Fibroblast of lung (primary cell): ENCODE measurements at regions not wholly inside any gene's neighbourhood (a gene's known extent, or its start where the extent isn't known, plus 50 kb on each side); places are given as distances from the start of the nearest gene placed in this dataset.

Experiments
- DNase-seq, 2 donors: peaks; one replicate each; pipeline versions ENCODE4 v3.0.0 to v3.0.0-alpha.2; 2010; ENCODE audit warnings: low read depth in 2 of 2
- H2AFZ ChIP-seq: 2 replicates; pipeline ENCODE4 v1.5.1; 2012; ENCODE audit warnings: low read length, control low read depth, inconsistent platforms
- H3K27ac ChIP-seq: 2 replicates; pipeline ENCODE4 v1.5.1; 2011; ENCODE audit warnings: low read length, control low read depth; ENCODE audit not compliant: insufficient read depth
- H3K27me3 ChIP-seq: 2 replicates; pipeline ENCODE4 v1.5.1; 2011; ENCODE audit warnings: mild to moderate bottlenecking, low read length; ENCODE audit not compliant: control insufficient read depth, insufficient read depth
- H3K36me3 ChIP-seq: 2 replicates; pipeline ENCODE4 v1.5.1; 2011; ENCODE audit warnings: low read length; ENCODE audit not compliant: control insufficient read depth, insufficient read depth
- H3K4me1 ChIP-seq: 2 replicates; pipeline ENCODE4 v1.5.1; 2011; ENCODE audit warnings: low read length; ENCODE audit not compliant: control insufficient read depth, insufficient read depth; ENCODE audit errors: extremely low read depth
- H3K4me2 ChIP-seq: 2 replicates; pipeline ENCODE4 v1.5.1; 2011; ENCODE audit warnings: low read length, control low read depth; ENCODE audit not compliant: insufficient read depth; ENCODE audit errors: extremely low read depth
- H3K4me3 ChIP-seq, 4 experiments: fragments of 200-600 bp in 1 of 4; sonication (generic) in 1 of 4; replicated peaks in 1 of 4; 2 replicates each; pipeline ENCODE4 v1.5.1; 2011 to 2016; ENCODE audit warnings: low read length in 4 of 4, low read depth in 3 of 4, mild to moderate bottlenecking in 3 of 4, control low read depth in 2 of 4, inconsistent platforms in 1 of 4, mixed read lengths in 1 of 4; ENCODE audit not compliant: insufficient read depth in 1 of 4; ENCODE audit errors: control extremely low read depth in 1 of 4
- H3K79me2 ChIP-seq: 2 replicates; pipeline ENCODE4 v1.5.1; 2012; ENCODE audit warnings: mild to moderate bottlenecking, low read length, inconsistent platforms; ENCODE audit not compliant: control insufficient read depth, insufficient read depth
- H3K9ac ChIP-seq: 2 replicates; pipeline ENCODE4 v1.5.1; 2011; ENCODE audit warnings: mild to moderate bottlenecking, low read length, control low read depth; ENCODE audit not compliant: insufficient read depth
- H3K9me3 ChIP-seq: 2 replicates; pipeline ENCODE4 v1.5.1; 2012; ENCODE audit warnings: low read depth, low read length; ENCODE audit not compliant: control insufficient read depth, insufficient read depth
- H4K20me1 ChIP-seq: 2 replicates; pipeline ENCODE4 v1.5.1; 2011; ENCODE audit warnings: low read length; ENCODE audit not compliant: control insufficient read depth, insufficient read depth; ENCODE audit errors: extremely low read depth
- EZH2 ChIP-seq: IDR thresholded peaks from 2 replicates; pipeline ENCODE4 v1.5.1; 2012; ENCODE audit warnings: low read length, control low read depth, mild to moderate bottlenecking; ENCODE audit errors: missing control alignments
- TF ChIP-seq, protein P1 (sequence below), 2 donors: IDR thresholded peaks in 1 of 2; conservative IDR thresholded peaks in 1 of 2; 1 replicate in 1 of 2; 2 replicates in 1 of 2; pipeline ENCODE4 v1.5.1; 2011 to 2012; ENCODE audit warnings: low read length in 2 of 2, control low read depth in 1 of 2, inconsistent platforms in 1 of 2, low read depth in 1 of 2, mild to moderate bottlenecking in 1 of 2

DNA sequence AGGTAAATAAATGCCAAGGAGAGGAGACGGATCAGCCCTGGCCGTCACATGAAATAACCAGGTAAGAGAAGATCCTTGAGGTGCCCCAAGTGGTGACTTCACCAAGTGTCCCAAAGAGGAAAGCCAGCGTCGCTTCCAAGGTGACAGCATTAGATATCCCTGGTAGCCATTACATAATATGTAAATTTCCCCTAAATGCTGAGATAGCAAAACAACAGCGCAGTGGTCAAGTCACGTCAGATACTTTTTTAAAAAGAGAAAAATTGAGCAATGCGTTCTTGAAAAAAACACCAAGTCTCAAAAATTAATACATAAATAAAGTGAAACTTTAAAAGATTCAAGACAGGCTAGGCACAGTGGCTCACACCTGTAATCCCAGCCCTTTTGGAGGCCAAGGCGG is 100.2 kb downstream of the HTR5A start:
- Histone ChIP-seq H4K20me1 (no peaks in the 10 kb centered on the region), H3K9me3 (no peaks in the 10 kb centered on the region), H3K27ac (no peak overlapping the region), H3K9ac (no peak overlapping the region), H3K36me3 (no peaks in the 10 kb centered on the region), H2AFZ (no peak overlapping the region), H3K4me3 (no peak overlapping the region), H3K79me2 (no peaks in the 10 kb centered on the region), H3K27me3 (no peaks in the 10 kb centered on the region), H3K4me1 (no peaks in the 10 kb centered on the region), H3K4me2 (no peak overlapping the region)
- no peak for DNase-seq
- no peak for TF ChIP-seq EZH2
- TF ChIP-seq, protein P1, sequence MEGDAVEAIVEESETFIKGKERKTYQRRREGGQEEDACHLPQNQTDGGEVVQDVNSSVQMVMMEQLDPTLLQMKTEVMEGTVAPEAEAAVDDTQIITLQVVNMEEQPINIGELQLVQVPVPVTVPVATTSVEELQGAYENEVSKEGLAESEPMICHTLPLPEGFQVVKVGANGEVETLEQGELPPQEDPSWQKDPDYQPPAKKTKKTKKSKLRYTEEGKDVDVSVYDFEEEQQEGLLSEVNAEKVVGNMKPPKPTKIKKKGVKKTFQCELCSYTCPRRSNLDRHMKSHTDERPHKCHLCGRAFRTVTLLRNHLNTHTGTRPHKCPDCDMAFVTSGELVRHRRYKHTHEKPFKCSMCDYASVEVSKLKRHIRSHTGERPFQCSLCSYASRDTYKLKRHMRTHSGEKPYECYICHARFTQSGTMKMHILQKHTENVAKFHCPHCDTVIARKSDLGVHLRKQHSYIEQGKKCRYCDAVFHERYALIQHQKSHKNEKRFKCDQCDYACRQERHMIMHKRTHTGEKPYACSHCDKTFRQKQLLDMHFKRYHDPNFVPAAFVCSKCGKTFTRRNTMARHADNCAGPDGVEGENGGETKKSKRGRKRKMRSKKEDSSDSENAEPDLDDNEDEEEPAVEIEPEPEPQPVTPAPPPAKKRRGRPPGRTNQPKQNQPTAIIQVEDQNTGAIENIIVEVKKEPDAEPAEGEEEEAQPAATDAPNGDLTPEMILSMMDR (conservative IDR thresholded peaks at IDR 0.05 in 1 of 2, IDR thresholded peaks at IDR 0.05 in 1 of 2; ENCODE audit: low read depth in 1 of 2, low read length in 2 of 2): no peak

DNA sequence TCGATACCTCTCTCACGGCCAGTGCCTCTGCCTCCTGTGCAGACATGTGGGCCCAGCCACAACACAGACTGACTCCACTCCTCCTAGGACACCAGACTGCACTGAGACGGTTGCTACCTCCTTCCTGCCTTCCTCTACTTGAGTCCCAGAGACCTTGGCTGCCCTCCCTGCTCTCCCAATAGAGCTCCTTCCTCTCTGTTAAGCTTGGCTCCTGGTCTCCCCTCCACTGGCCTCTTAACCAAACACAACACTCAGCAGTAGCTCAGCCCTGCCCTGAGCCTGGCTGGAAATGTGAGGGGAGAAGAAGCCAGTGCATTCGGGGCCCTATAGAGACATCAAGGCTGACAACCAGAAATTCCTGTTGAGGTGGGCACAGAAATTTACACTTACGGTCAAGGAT is 102.0 kb downstream of the HTR5A start:
- no peak overlapping the region for H3K4me3 ChIP-seq
- no peaks in the 10 kb centered on the region for H3K4me1 ChIP-seq
- H2AFZ ChIP-seq: no peak overlapping the region
- H3K27ac ChIP-seq: no peak overlapping the region
- no peaks in the 10 kb centered on the region for H3K9me3 ChIP-seq
- no peaks in the 10 kb centered on the region for H4K20me1 ChIP-seq
- no peaks in the 10 kb centered on the region for H3K27me3 ChIP-seq
- no peak for TF ChIP-seq EZH2
- TF ChIP-seq, protein P1 (conservative IDR thresholded peaks at IDR 0.05 in 1 of 2, IDR thresholded peaks at IDR 0.05 in 1 of 2; ENCODE audit: low read depth in 1 of 2, low read length in 2 of 2): no peak
- DNase-seq: no peak
- no peaks in the 10 kb centered on the region for H3K79me2 ChIP-seq
- no peak overlapping the region for H3K4me2 ChIP-seq
- H3K36me3 ChIP-seq: no peaks in the 10 kb centered on the region
- H3K9ac ChIP-seq: no peak overlapping the region

DNA sequence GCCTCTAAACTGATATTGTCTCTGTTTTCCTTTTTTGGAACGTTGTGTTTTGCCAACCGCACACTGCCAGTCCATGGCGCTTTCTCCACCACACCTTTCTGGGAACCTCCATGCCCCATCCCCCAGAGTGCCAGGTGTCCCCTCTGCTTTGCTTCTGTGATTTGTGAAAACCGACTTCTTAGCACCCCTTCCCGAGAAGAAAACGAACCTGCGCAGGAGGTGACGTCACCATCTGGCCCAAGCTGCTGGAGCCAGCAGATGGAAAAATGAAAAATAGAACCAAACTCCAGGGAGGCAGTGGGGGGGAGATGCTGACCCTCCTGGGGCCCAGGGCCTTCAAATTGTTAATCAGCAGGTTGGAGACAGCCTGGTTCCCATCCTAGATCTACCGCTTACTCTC is 103.8 kb downstream of the HTR5A start:
- Histone ChIP-seq H3K27me3 (no peaks in the 10 kb centered on the region), H3K27ac (no peak overlapping the region), H4K20me1 (no peaks in the 10 kb centered on the region), H3K79me2 (no peaks in the 10 kb centered on the region), H3K4me1 (no peaks in the 10 kb centered on the region), H3K4me2 (no peak overlapping the region), H3K9ac (no peak overlapping the region), H3K4me3 (no peak overlapping the region), H2AFZ (no peak overlapping the region), H3K36me3 (no peaks in the 10 kb centered on the region), H3K9me3 (no peaks in the 10 kb centered on the region)
- DNase-seq: no peak
- TF ChIP-seq EZH2: no peak
- TF ChIP-seq, protein P1 (conservative IDR thresholded peaks at IDR 0.05 in 1 of 2, IDR thresholded peaks at IDR 0.05 in 1 of 2; ENCODE audit: low read depth in 1 of 2, low read length in 2 of 2): no peak
